Karpas-422 (cell line): ENCODE measurements at regions not wholly inside any gene's neighbourhood (a gene's known extent, or its start where the extent isn't known, plus 50 kb on each side); places are given as distances from the start of the nearest gene placed in this dataset.

ENCODE experiments used
- DNase-seq: peaks from one replicate; pipeline ENCODE4 v3.0.0-alpha.2; 2015
- H2AFZ ChIP-seq: fragments of 200-600 bp; sonication (generic); 2 replicates; pipeline ENCODE4 v1.6.1; 2014; ENCODE audit warnings: antibody characterized with exemption, low read length, mixed read lengths
- H3K27ac ChIP-seq: fragments of 200-600 bp; sonication (generic); 2 replicates; pipeline ENCODE4 v1.5.1; 2014; ENCODE audit warnings: mild to moderate bottlenecking, low read length, moderate library complexity
- H3K27me3 ChIP-seq: fragments of 200-600 bp; sonication (generic); 2 replicates; pipeline ENCODE4 v1.6.1; 2014; ENCODE audit warnings: low read length, mixed read lengths
- H3K36me3 ChIP-seq: fragments of 200-600 bp; sonication (generic); 2 replicates; pipeline ENCODE4 v1.6.1; 2014; ENCODE audit warnings: low read length, mixed read lengths; ENCODE audit not compliant: insufficient read depth
- H3K4me1 ChIP-seq: fragments of 200-600 bp; sonication (generic); 2 replicates; pipeline ENCODE4 v1.6.1; 2014; ENCODE audit warnings: mild to moderate bottlenecking, low read length, mixed read lengths
- H3K4me2 ChIP-seq: fragments of 200-600 bp; sonication (generic); 2 replicates; pipeline ENCODE4 v1.6.1; 2014; ENCODE audit warnings: low read length, low read depth, mild to moderate bottlenecking; ENCODE audit not compliant: poor library complexity, severe bottlenecking
- H3K4me3 ChIP-seq: fragments of 200-600 bp; sonication (generic); 2 replicates; pipeline ENCODE4 v1.5.1; 2014; ENCODE audit warnings: mild to moderate bottlenecking, antibody characterized with exemption, low read length, mixed read lengths
- H3K79me2 ChIP-seq: fragments of 200-600 bp; sonication (generic); 2 replicates; pipeline ENCODE4 v1.6.1; 2014; ENCODE audit warnings: mild to moderate bottlenecking, low read length, mixed read lengths
- H3K9ac ChIP-seq: fragments of 200-600 bp; sonication (generic); 2 replicates; pipeline ENCODE4 v1.6.0; 2014; ENCODE audit warnings: low read length
- H3K9me2 ChIP-seq: fragments of 200-600 bp; sonication (generic), shearing (Covaris generic); replicated peaks from 2 replicates; pipeline ENCODE4 v1.6.0; 2014; ENCODE audit warnings: mild to moderate bottlenecking, low read length, moderate library complexity; ENCODE audit not compliant: insufficient read depth
- H3K9me3 ChIP-seq: fragments of 300-700, 200-600 bp; sonication (generic); 2 replicates; pipeline ENCODE4 v1.6.1; 2014; ENCODE audit warnings: low read length, mixed read lengths
- H4K20me1 ChIP-seq: fragments of 200-600 bp; sonication (generic); 2 replicates; pipeline ENCODE4 v1.6.1; 2014; ENCODE audit warnings: mild to moderate bottlenecking, antibody characterized with exemption, low read length, low read depth; ENCODE audit not compliant: insufficient read depth

- Histone ChIP-seq H3K4me3 (no peak overlapping the region), H3K4me2 (no peak overlapping the region), H3K4me1 (peaks cover 18% of the 10 kb centered on the region), H3K27ac (no peak overlapping the region), H3K36me3 (no peaks in the 10 kb centered on the region), H2AFZ (no peak overlapping the region), H3K9me3 (no peaks in the 10 kb centered on the region), H3K79me2 (no peaks in the 10 kb centered on the region), H4K20me1 (no peaks in the 10 kb centered on the region), H3K27me3 (no peaks in the 10 kb centered on the region), H3K9ac (no peak overlapping the region), H3K9me2 (no peaks in the 10 kb centered on the region)
- no peak for DNase-seq
Observed at GRCh38 chr2:144659731-144660275, 139.9 kb upstream of the ZEB2 start.

DNA sequence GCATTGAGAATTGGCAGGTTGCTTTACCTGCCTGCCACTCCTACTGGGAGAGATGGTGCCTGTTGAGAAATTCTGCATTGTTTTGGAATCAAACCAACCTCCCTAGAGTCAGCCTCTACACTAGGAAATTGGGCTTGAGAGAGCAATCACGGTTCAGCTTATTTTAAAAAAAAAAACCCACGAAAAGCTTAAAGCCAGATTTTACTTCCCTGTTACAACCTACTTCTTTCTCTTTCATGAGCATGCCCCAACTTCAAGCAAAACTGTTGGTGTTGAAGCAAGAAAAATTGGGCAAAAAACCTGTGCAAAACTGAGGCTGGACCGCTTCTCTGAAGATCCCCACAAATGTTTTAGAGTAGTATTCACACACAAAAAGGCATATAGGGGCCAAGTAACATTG is 134.6 kb upstream of the ZEB2 start:
- peaks cover 14% of the 10 kb centered on the region for H3K4me1 ChIP-seq
- no peak overlapping the region for H3K27ac ChIP-seq
- H3K9ac ChIP-seq: no peak overlapping the region
- no peaks in the 10 kb centered on the region for H3K36me3 ChIP-seq
- H3K4me2 ChIP-seq: no peak overlapping the region
- H3K9me2 ChIP-seq: no peaks in the 10 kb centered on the region
- no peak overlapping the region for H3K4me3 ChIP-seq
- no peak overlapping the region for H2AFZ ChIP-seq
- H3K9me3 ChIP-seq: no peaks in the 10 kb centered on the region
- H4K20me1 ChIP-seq: no peaks in the 10 kb centered on the region
- no peak for DNase-seq
- no peaks in the 10 kb centered on the region for H3K79me2 ChIP-seq
- H3K27me3 ChIP-seq: no peaks in the 10 kb centered on the region

- Histone ChIP-seq H4K20me1 (no peaks in the 10 kb centered on the region), H3K4me1 (no peaks in the 10 kb centered on the region), H3K4me3 (no peak overlapping the region), H3K9ac (no peak overlapping the region), H3K27me3 (no peaks in the 10 kb centered on the region), H3K4me2 (no peak overlapping the region), H2AFZ (no peak overlapping the region), H3K36me3 (no peaks in the 10 kb centered on the region), H3K9me2 (no peaks in the 10 kb centered on the region), H3K9me3 (no peaks in the 10 kb centered on the region), H3K79me2 (no peaks in the 10 kb centered on the region), H3K27ac (no peak overlapping the region)
- DNase-seq: no peak
Observed at GRCh38 chr2:144650907-144651306, 131.0 kb upstream of the ZEB2 start.

GRCh38 chr2:144648837-144649465 is 129.0 kb upstream of the ZEB2 start:
- DNase-seq: no peak
- no peak overlapping the region for H3K4me3 ChIP-seq
- H3K9ac ChIP-seq: no peak overlapping the region

DNA sequence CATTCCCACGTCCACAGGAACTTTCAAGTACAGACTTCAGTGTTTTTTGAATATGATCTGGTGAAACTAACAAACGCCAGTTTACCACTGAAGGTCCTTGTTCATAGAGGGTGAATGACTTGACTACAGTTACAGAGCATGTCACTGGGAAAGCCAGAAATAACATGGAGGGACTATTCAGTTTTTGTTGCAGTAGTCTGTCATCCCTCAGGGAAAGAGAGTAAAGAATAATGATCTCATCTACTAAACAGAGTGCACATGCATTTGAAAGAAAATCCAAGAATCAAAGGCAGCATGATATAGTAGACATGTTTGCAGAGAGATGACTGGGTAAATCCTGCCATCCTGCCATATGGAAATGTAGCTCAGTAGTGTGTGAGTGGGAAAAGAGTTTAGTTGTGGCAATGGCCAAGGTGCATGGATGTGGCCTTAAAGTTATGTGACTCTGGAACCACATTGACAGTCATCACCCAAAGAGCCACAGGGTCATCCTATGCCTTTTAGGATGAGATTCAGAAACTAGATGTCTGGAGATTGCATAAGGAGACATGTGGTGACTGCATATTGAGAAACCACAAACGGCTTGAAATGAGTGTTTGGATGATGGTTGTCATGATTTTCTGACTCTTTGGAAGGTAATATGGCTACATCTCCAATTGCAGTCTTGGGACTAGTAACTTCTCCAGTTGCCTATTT is 125.3 kb upstream of the ZEB2 start:
- H3K4me2 ChIP-seq: no peak overlapping the region
- H3K79me2 ChIP-seq: no peaks in the 10 kb centered on the region
- H3K9me2 ChIP-seq: no peaks in the 10 kb centered on the region
- H3K27me3 ChIP-seq: no peaks in the 10 kb centered on the region
- H4K20me1 ChIP-seq: no peaks in the 10 kb centered on the region
- peaks cover 25% of the 10 kb centered on the region for H3K4me1 ChIP-seq
- H3K9me3 ChIP-seq: no peaks in the 10 kb centered on the region
- H3K27ac ChIP-seq: no peak overlapping the region
- H3K9ac ChIP-seq: no peak overlapping the region
- H3K4me3 ChIP-seq: no peak overlapping the region
- DNase-seq: no peak
- no peaks in the 10 kb centered on the region for H3K36me3 ChIP-seq
- H2AFZ ChIP-seq: no peak overlapping the region

More at GRCh38 chr2:144648837-144649465, 129.0 kb upstream of the ZEB2 start:
- Histone ChIP-seq H3K4me2 (no peak overlapping the region), H3K27me3 (no peaks in the 10 kb centered on the region), H3K9me3 (no peaks in the 10 kb centered on the region), H3K9me2 (no peaks in the 10 kb centered on the region), H3K79me2 (no peaks in the 10 kb centered on the region), H3K27ac (no peak overlapping the region), H3K36me3 (no peaks in the 10 kb centered on the region), H4K20me1 (no peaks in the 10 kb centered on the region), H3K4me1 (no peaks in the 10 kb centered on the region), H2AFZ (no peak overlapping the region)

- Histone ChIP-seq H4K20me1 (no peaks in the 10 kb centered on the region), H3K4me3 (no peak overlapping the region), H3K9me3 (no peaks in the 10 kb centered on the region), H3K9me2 (no peaks in the 10 kb centered on the region), H3K4me1 (peaks cover 26% of the 10 kb centered on the region), H2AFZ (no peak overlapping the region), H3K4me2 (no peak overlapping the region), H3K79me2 (no peaks in the 10 kb centered on the region), H3K27ac (no peak overlapping the region), H3K36me3 (no peaks in the 10 kb centered on the region), H3K27me3 (no peaks in the 10 kb centered on the region), H3K9ac (no peak overlapping the region)
- DNase-seq: no peak
Observed at GRCh38 chr2:144644549-144644948, 124.6 kb upstream of the ZEB2 start.

- H3K36me3 ChIP-seq: no peaks in the 10 kb centered on the region
- H4K20me1 ChIP-seq: no peaks in the 10 kb centered on the region
- H3K27me3 ChIP-seq: no peaks in the 10 kb centered on the region
- H2AFZ ChIP-seq: no peak overlapping the region
- H3K79me2 ChIP-seq: no peaks in the 10 kb centered on the region
- H3K27ac ChIP-seq: no peak overlapping the region
- H3K9ac ChIP-seq: no peak overlapping the region
- no peak overlapping the region for H3K4me3 ChIP-seq
- H3K9me2 ChIP-seq: no peaks in the 10 kb centered on the region
- peaks cover 26% of the 10 kb centered on the region for H3K4me1 ChIP-seq
- H3K9me3 ChIP-seq: no peaks in the 10 kb centered on the region
- no peak overlapping the region for H3K4me2 ChIP-seq
- DNase-seq: no peak
Observed at GRCh38 chr2:144643537-144644336, 123.8 kb upstream of the ZEB2 start.

DNA sequence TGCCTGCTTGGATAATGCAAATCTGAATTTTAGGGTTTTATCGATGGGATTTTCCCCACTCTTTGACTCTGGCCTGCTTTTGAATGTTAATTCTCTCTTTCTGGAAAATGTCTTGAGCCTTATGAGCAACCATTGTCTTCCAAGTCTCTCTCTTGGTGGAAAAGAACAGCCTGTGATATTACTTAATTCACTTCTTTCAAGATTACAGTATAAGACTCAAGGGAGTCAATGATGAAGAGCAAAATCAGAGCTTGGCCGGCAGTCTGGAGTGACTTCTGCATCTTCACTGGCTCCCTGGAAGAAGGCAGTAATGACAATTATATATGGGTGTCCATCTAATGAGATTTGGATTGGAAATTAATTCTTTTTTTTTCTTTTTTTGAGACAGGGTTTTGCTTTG is 122.9 kb upstream of the ZEB2 start:
- H3K4me2 ChIP-seq: no peak overlapping the region
- H3K4me3 ChIP-seq: no peak overlapping the region
- no peak overlapping the region for H2AFZ ChIP-seq
- DNase-seq: no peak
- no peaks in the 10 kb centered on the region for H3K27me3 ChIP-seq
- H3K4me1 ChIP-seq: peaks cover 26% of the 10 kb centered on the region
- no peaks in the 10 kb centered on the region for H3K79me2 ChIP-seq
- H3K9me2 ChIP-seq: no peaks in the 10 kb centered on the region
- no peak overlapping the region for H3K9ac ChIP-seq
- no peaks in the 10 kb centered on the region for H4K20me1 ChIP-seq
- H3K27ac ChIP-seq: no peak overlapping the region
- no peaks in the 10 kb centered on the region for H3K36me3 ChIP-seq
- no peaks in the 10 kb centered on the region for H3K9me3 ChIP-seq
